GM18907 (cell line): ENCODE measurements at regions not wholly inside any gene's neighbourhood (a gene's known extent, or its start where the extent isn't known, plus 50 kb on each side); places are given as distances from the start of the nearest gene placed in this dataset.

Experiments used
- ATAC-seq: cut with Tn5 transposase; IDR thresholded peaks from one replicate; pipeline ENCODE4 v1.9.1; 2021; ENCODE audit warnings: mild to moderate bottlenecking, moderate library complexity; ENCODE audit not compliant: unreplicated experiment

DNA sequence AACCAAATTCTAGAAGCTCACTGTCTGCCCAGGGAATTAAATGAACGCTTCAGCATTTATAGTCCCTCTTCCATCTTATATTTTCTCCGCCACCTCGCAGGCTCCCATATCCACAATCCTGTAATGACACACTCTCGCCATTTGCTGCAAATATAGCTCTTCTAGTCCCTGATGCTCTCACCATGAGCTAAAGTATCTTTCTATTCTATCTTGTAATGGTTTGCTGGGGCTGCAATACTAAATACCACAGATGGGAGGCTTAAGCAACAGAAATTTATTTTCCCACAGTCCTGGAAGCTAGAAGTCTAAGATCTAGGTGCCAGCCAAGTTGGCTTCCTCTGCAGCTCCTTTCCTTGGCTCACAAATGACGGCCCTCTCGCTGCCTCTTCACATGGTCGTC lies 106.9 kb upstream of the NPHP3 start:
- no peak for ATAC-seq

DNA sequence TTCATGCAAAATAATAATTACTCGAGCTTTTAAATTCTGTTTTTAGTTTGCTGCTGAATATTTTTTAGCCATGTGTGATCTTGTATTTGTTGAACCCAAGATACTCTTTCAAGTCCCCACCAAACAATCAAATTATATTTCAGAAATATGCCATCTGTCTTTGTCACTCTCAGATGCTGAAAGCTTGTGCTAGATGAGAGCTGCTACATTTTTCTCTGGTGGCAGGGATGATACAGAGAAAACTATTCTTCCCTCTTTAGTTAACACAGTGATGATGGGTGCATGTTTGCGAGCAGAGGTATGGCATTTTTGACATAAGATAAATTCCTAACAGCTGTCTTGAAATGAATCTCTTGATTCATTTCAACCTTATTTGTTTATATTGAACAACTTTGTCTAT lies 100.6 kb upstream of the NPHP3 start:
- no peak for ATAC-seq

GRCh38 chr3:132822266-132822665 lies 100.1 kb upstream of the NPHP3 start:
- ATAC-seq, result no peak

DNA sequence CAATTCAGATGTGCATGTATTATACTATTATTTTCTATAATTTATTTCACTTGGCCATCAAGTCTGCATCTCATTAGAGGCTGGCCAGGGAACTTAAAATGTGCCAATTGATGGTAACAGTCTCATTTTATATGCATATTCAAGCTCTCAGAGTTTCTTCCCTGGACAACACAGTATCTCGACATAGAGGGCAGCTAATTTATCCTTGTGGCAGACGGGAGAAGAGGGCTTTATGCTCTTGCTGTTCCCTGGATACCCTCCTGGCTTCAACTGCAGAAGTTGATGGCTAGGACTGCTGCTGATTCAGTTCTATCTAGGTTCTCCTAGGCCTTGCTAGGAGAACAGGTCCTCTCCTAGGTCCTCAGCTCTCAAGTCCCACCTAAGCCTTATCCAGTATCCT lies 99.1 kb upstream of the NPHP3 start:
- ATAC-seq, result no peak

- ATAC-seq, result no peak
Observed at GRCh38 chr3:132818251-132818650, 96.0 kb upstream of the NPHP3 start.

DNA sequence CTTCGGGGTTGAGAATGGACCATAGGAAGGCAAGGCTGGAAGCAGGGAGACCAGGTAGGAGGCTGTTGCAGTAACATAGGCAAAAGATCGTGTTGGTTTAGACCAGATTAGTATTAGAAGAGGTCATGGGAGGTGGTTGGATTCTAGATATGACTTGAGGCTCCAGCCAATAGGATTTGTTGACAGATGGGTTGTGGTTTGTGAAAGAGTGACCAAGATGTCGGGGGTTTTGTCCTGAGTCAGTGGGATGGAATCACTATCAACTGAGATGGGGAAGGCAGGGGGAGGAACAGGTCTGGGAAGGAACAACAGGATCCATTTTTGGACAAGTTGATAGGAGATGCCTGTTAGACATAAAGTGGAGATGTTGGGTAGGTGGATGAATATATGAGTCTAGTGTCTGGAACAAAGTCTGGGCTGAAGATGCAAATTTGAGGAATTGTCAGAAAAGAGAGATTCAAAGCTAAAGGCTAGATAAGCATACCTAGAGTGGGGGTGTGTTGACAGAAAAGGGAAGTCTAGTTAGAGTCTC lies 95.5 kb upstream of the NPHP3 start:
- no peak for ATAC-seq

- ATAC-seq, result no peak
Observed at GRCh38 chr3:132805071-132805470, 82.9 kb upstream of the NPHP3 start.

DNA sequence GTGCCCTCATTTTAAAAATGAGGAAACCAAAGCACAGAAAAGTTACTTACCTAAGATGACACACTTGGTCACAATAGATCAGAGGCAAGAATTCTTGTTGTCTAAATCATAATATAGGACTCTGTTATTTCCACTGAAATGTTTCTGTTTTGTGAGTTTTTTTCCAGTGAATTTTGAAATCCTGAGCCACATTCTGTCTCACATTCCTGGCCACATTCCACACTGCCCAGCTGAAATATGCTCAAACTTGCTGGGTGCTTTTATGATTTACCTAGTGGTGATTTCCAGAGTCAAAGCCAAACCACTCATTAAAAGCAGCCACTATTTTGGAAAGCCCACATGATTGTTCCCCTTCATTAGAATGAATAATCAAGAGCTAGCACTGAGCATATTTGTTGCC lies 82.3 kb upstream of the NPHP3 start:
- no peak for ATAC-seq

GRCh38 chr3:132803889-132804288 lies 81.7 kb upstream of the NPHP3 start:
- ATAC-seq, result no peak

GRCh38 chr3:132800958-132801357 lies 78.7 kb upstream of the NPHP3 start:
- no peak for ATAC-seq

DNA sequence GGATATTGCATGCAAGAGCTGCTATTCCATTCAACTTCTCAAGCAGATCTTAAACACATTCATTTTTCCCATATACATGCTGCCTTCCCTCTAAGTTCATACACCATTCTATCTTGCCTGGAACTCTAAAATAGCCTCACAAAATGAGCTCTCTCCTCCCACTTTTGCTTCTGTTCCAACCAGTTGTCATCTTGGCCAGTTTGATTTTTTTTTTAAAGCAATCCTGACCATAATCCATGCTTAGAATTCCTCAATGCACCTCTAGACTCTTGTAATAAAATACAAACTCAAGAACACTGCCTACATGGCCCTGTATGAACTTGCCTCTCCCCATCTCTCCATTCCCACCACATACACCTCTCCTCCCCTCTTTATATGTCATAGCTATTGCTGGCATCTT lies 68.6 kb upstream of the NPHP3 start:
- ATAC-seq, result no peak

- ATAC-seq, result no peak
Observed at GRCh38 chr3:132789959-132790358, 67.8 kb upstream of the NPHP3 start.

DNA sequence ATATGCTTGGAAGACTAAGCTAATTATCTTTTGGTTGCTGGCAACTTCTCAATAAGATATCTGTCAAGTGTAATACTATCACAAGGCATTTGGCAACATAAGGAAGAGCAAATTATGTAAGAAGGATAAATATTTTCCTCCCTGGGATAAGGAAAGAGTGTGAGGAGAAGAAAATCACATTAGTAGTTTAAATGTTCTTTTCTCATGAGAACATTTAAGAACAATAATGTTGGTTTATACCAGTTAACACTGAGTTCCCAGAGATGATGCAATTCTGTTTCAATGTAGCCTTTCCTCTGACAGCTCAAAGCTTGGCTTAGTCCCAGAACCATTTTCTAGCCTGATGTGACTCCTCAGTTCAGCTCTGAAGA lies 66.1 kb upstream of the NPHP3 start:
- ATAC-seq, result no peak

- ATAC-seq, result no peak
Observed at GRCh38 chr3:132787616-132788300, 65.5 kb upstream of the NPHP3 start.

DNA sequence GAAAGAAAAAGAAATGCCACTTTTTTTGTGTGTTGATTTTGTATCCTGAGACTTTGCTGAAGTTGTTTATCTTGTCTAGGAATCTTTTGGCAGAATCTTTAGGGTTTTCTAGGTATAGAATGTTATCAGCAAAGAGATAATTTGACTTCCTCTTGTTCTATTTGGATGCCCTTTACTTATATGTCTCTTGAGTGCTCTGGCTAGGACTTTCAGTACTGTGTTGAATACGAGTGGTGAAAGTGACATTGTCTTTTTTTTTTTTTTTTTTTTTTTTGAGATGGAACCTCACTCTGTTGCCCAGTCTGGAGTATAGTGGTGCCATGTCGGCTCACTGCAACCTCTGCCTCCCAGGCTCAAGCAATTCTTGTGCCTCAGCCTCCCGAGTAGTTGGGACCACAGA lies 64.7 kb upstream of the NPHP3 start:
- no peak for ATAC-seq

GRCh38 chr3:132785292-132785691 lies 63.1 kb upstream of the NPHP3 start:
- ATAC-seq, result no peak

- ATAC-seq, result no peak
Observed at GRCh38 chr3:132784502-132785025, 62.4 kb upstream of the NPHP3 start.

- ATAC-seq, result no peak
Observed at GRCh38 chr3:132783152-132783551, 60.9 kb upstream of the NPHP3 start.

- ATAC-seq, result no peak
Observed at GRCh38 chr3:132781922-132782321, 59.7 kb upstream of the NPHP3 start.

- no peak for ATAC-seq
Observed at GRCh38 chr3:132777171-132777570, 55.0 kb upstream of the NPHP3 start.

DNA sequence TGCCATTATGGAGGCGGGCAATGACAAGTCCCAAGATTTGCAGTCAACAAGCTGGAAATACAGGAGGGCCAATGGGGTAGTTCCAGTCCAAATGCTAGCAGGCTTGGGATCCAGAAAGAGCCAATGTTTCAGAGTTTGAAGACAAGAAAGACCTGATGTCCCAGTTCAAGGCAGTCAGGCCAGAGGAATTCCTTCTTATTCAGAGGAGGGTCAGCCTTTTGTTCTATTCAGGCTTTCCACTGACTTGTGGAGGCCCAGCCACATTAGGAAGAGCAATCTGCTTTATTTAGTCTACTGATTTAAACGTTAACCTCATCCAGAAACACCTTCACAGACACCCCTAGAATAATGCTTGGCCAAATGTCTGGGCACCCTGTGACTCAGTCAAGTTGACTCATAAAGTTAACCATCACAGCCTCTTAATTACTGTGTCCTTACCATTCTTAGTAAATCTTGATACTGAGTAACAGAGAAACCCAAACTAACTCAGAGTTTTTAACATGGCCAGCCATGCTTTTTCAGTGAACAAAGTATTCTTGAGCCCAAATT lies 50.9 kb upstream of the NPHP3 start:
- ATAC-seq, result peak; percentile 50

GRCh38 chr3:132772252-132772651 lies 50.0 kb upstream of the NPHP3 start:
- ATAC-seq, result no peak
